Epithelial cell of esophagus (primary cell): ENCODE measurements at regions not wholly inside any gene's neighbourhood (a gene's known extent, or its start where the extent isn't known, plus 50 kb on each side); places are given as distances from the start of the nearest gene placed in this dataset.

Experiments used
- DNase-seq: peaks from one replicate; pipeline ENCODE4 v3.0.0; 2010; ENCODE audit warnings: low read depth
- H3K4me3 ChIP-seq: 2 replicates; pipeline ENCODE4 v1.5.1; 2011; ENCODE audit warnings: mild to moderate bottlenecking, low read length, control low read depth
- TF ChIP-seq, protein P1 (sequence below): IDR thresholded peaks from 2 replicates; pipeline ENCODE4 v1.5.1; 2011; ENCODE audit warnings: low read depth, mild to moderate bottlenecking, low read length, control low read depth, inconsistent platforms; ENCODE audit not compliant: insufficient read depth; ENCODE audit errors: missing control alignments

DNA sequence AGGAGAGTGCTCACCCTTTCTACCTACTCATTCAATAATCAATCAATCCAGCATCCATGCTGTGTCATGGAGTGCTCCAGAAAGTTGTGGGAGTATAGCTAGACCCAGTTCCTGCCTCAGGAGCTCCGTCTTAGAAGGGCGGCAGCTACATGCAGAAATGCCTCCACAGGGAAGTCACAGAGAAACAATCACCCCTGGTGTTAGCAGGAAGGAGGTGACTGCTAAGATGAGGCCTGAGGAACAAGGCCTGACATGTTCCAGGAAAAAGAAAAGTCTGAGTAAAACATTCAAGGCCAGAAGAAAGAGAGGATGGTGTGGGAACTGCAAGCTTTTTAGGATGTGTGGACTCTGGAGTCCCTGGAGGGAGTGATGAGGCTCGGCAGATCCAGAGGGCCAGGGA, 142.5 kb upstream of the MAGI3 start:
- H3K4me3 ChIP-seq: no peak overlapping the region
- peak; percentile 82 for DNase-seq
- TF ChIP-seq, protein P1, sequence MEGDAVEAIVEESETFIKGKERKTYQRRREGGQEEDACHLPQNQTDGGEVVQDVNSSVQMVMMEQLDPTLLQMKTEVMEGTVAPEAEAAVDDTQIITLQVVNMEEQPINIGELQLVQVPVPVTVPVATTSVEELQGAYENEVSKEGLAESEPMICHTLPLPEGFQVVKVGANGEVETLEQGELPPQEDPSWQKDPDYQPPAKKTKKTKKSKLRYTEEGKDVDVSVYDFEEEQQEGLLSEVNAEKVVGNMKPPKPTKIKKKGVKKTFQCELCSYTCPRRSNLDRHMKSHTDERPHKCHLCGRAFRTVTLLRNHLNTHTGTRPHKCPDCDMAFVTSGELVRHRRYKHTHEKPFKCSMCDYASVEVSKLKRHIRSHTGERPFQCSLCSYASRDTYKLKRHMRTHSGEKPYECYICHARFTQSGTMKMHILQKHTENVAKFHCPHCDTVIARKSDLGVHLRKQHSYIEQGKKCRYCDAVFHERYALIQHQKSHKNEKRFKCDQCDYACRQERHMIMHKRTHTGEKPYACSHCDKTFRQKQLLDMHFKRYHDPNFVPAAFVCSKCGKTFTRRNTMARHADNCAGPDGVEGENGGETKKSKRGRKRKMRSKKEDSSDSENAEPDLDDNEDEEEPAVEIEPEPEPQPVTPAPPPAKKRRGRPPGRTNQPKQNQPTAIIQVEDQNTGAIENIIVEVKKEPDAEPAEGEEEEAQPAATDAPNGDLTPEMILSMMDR: peak; percentile 26

DNA sequence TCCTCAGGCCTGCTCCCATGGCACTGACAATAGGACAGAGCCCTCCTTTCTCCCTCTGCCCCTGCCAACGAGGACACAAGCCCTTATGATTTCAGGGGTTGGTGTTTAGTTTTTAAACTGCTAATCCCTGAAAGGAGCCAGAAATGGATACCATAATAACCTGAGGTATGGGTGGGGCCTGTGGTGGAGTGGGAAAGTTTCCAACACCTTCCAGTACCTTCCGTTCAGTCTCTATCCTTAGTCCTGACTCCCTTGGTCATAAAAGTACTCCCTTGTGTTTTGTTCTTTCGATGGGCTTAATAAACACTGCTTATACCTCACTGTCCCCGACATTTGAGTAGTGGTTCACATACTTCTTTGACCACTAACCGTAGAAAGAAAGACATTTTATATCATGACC, 141.8 kb upstream of the MAGI3 start:
- DNase-seq: peak; percentile 21
- no peak overlapping the region for H3K4me3 ChIP-seq
- TF ChIP-seq, protein P1: no peak

DNA sequence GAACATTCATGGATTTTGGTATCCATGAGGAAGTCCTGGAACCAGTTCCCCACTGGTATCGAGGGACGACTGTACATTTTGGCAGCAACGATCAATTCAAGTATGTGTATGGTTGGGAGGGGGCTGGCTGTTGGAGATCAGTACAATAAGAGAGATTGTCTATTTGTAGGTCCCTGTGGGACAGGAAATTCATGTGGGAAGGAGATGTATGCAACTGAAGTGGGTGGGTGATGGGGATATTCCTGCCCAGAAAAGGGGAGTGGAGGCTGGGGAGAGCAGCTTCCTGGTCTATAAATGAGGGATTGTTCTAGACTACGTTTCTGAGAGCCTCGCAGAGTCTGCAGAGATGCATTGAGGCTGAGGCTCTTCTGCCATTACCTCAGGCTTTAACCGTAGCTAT, 140.2 kb upstream of the MAGI3 start:
- DNase-seq: no peak
- TF ChIP-seq, protein P1: no peak

DNA sequence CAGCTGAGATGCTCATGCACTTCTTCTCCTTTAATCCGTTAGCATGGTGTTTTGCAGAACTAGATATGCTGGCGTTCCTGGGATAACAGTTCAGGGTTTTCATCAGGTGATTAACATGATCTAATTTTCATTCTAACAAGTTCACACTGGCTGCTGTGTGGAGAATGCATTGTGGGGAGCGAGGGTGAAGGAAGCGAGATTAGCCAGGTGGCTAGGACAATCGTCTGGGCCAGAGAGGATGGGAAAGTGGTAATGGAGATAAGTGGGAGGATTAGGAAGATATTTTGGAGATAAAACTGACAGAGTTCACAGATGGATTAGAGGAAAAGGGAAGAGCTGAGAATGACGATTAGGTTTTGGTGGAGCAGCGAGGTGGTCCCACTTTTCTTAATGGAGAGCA, 138.1 kb upstream of the MAGI3 start:
- no peak for DNase-seq
- TF ChIP-seq, protein P1: no peak

More for the DNA sequence above, 140.2 kb upstream of the MAGI3 start:
- no peak overlapping the region for H3K4me3 ChIP-seq

DNA sequence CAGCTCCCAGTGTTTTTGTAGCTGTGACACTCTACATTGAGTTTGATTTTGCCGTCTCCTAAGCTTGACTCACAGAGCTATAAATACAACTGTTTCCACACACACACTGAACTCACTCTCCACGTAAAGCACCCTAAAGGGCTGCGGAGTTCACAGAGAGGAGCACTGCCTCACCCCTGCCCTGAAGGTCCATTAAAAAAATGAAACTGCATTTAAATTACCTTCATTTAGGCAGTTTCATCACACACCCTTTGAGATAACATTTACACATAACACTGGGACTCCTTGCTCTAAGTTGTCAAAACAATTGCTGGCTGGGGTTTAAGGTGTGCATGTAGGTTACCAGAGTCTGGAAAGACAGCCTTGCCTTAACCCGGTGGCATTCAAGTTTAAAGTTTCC, 137.1 kb upstream of the MAGI3 start:
- no peak overlapping the region for H3K4me3 ChIP-seq
- TF ChIP-seq, protein P1: no peak

More for the DNA sequence above, 138.1 kb upstream of the MAGI3 start:
- H3K4me3 ChIP-seq: no peak overlapping the region

DNA sequence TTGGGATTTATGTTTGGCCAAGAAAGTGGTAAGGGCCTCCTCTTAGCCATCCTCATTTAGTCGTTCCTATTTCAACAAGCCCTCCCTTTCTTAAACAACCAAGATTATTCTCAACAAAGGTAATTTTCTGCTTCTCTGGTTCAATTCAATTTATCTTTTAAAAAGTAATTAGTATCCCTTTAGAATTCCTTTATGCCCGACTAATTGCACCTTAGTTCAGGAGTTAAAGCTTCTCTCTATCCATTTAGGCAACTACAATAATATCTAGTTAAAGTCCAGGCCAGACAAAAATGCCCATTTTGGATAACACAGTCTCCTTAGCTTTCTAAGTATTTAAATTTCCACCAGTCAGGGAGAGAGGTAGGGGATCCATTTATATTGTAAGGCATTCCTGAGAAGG, 136.7 kb upstream of the MAGI3 start:
- DNase-seq: no peak
- no peak overlapping the region for H3K4me3 ChIP-seq
- TF ChIP-seq, protein P1: no peak

More for the DNA sequence above, 137.1 kb upstream of the MAGI3 start:
- no peak for DNase-seq

DNA sequence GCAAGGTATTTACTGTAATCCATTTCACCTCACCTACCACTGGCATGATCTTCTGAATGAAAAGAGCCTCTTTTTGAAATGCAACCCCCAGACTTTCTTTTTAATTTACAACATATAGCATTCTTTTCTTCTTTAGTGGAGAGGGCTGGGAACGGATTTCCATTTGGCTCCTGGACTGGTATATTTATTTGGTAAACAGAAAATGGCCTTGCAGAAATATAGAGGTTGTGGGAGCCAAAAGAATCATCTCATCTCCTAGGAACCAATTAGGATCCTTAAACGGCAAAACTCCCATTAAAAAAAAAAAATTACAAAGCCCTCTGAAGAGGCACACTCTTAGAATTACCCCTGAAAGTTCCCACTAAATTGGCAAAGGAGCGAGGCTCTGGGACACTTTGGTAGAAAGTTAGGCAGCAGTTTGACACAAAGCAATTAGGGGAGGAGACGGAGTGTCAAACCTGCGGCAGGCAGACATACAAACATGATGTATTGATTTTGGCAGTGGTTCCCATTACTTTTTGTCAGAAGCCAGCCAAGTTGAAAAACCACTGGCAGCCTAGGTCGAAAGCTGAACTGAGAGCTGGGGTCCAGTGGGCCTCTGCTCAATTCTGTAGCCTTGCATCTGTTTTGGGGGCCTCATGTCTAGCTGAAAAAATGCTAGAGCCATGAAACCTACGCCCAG, 135.1 kb upstream of the MAGI3 start:
- TF ChIP-seq, protein P1: no peak
- DNase-seq: no peak
- no peak overlapping the region for H3K4me3 ChIP-seq
